K562 (cell line): ENCODE measurements at regions not wholly inside any gene's neighbourhood (a gene's known extent, or its start where the extent isn't known, plus 50 kb on each side); places are given as distances from the start of the nearest gene placed in this dataset.

Source experiments
- ATAC-seq: fragments of 200-7000 bp; cut with Tn5 transposase; 3 replicates; pipeline ENCODE4 v1.9.1; 2020; ENCODE audit warnings: moderate library complexity
- BruUV-seq: library from RNA; stranded (reverse); fragments of 400-500 nt; replicated peaks from 2 replicates; lab custom pipeline; 2021; lab: Mats Ljungman, UMichigan
- CTCF ChIA-PET: fragments of 300-600 bp; formaldehyde crosslinking; extraction: SDS; loops from one replicate; lab custom pipeline; 2021; ENCODE audit warnings: low intra/inter-chr PET ratio; lab: Yijun Ruan, JAX
- POLR2A ChIA-PET: fragments of 300-600, 350-650 bp; sonication (Branson Sonifier 250); formaldehyde crosslinking; extraction: SDS; loops from one replicate; lab custom pipeline; 2021; ENCODE audit warnings: antibody characterized with exemption, inconsistent platforms; lab: Yijun Ruan, JAX
- DNase-seq, 4 experiments: peaks; one replicate each; pipeline versions ENCODE4 v3.0.0 to v3.0.0-alpha.2; 2011 to 2018; ENCODE audit warnings: low spot score in 3 of 4, mixed read lengths in 3 of 4; ENCODE audit errors: extremely low read depth in 1 of 4
- FAIRE-seq: peaks from 2 replicates; lab custom pipeline; 2011; peaks lifted over from hg19 to GRCh38; lab: Jason Lieb, UNC
- H2AFZ ChIP-seq: 2 replicates; pipeline ENCODE4 v1.6.0; 2011; ENCODE audit warnings: low read depth, low read length, control low read depth, inconsistent platforms
- H3K27ac ChIP-seq: fragments of 200-600 bp; 3 replicates; pipeline ENCODE4 v1.8.0; 2011; ENCODE audit warnings: low read depth, mild to moderate bottlenecking, control low read depth, inconsistent platforms, low read length, moderate library complexity, mixed read lengths; ENCODE audit errors: extremely low read depth
- H3K27me3 ChIP-seq, 2 experiments: fragments of 300-600 bp in 1 of 2; 2 replicates in 1 of 2; 3 replicates in 1 of 2; pipeline versions ENCODE4 v1.6.0 to v1.8.0; 2011; ENCODE audit warnings: inconsistent platforms in 2 of 2, low read length in 2 of 2, mild to moderate bottlenecking in 1 of 2, mixed read lengths in 1 of 2, moderate library complexity in 1 of 2; ENCODE audit not compliant: control insufficient read depth in 2 of 2, insufficient read depth in 2 of 2
- H3K36me3 ChIP-seq: fragments of 300-600 bp; 3 replicates; pipeline ENCODE4 v1.8.0; 2011; ENCODE audit warnings: mild to moderate bottlenecking, low read length, inconsistent platforms; ENCODE audit not compliant: control insufficient read depth, insufficient read depth
- H3K4me1 ChIP-seq, 2 experiments: fragments of 200-600 bp in 1 of 2; replicated peaks in 1 of 2; 2 replicates in 1 of 2; 3 replicates in 1 of 2; pipeline versions ENCODE4 v1.5.1 to v1.8.0; 2011; ENCODE audit warnings: inconsistent platforms in 2 of 2, low read length in 2 of 2, mild to moderate bottlenecking in 1 of 2, mixed read lengths in 1 of 2, moderate library complexity in 1 of 2; ENCODE audit not compliant: control insufficient read depth in 2 of 2, insufficient read depth in 2 of 2
- H3K4me2 ChIP-seq: 2 replicates; pipeline ENCODE4 v1.6.1; 2011; ENCODE audit warnings: low read length, control low read depth, inconsistent platforms, mixed read lengths; ENCODE audit not compliant: insufficient read depth
- H3K4me3 ChIP-seq: fragments of 200-600 bp; sonication (generic), shearing (Covaris generic); 2 replicates; pipeline ENCODE4 v1.5.1; 2016; ENCODE audit warnings: control low read depth, inconsistent platforms
- H3K79me2 ChIP-seq: fragments of 200-600 bp; 3 replicates; pipeline ENCODE4 v1.8.0; 2011; ENCODE audit warnings: low read length, inconsistent platforms; ENCODE audit not compliant: control insufficient read depth, insufficient read depth
- H3K9ac ChIP-seq, 2 experiments: 2 replicates each; pipeline versions ENCODE4 v1.6.0 to v1.6.1; 2011; ENCODE audit warnings: low read depth in 2 of 2, low read length in 2 of 2, control low read depth in 1 of 2, inconsistent platforms in 1 of 2, mild to moderate bottlenecking in 1 of 2, mixed read lengths in 1 of 2; ENCODE audit not compliant: insufficient read depth in 1 of 2
- H3K9me1 ChIP-seq: one replicate; pipeline ENCODE4 v1.6.0; 2011; ENCODE audit warnings: inconsistent platforms, mild to moderate bottlenecking, low read length, moderate library complexity; ENCODE audit not compliant: control insufficient read depth, insufficient read depth
- H3K9me3 ChIP-seq: replicated peaks from 2 replicates; pipeline ENCODE4 v1.5.1; 2011; ENCODE audit warnings: low read depth, low read length, inconsistent platforms; ENCODE audit not compliant: control insufficient read depth, insufficient read depth
- H4K20me1 ChIP-seq: replicated peaks from 2 replicates; pipeline ENCODE4 v1.6.1; 2011; ENCODE audit warnings: low read length, inconsistent platforms, mixed read lengths; ENCODE audit not compliant: control insufficient read depth, insufficient read depth
- CBFA2T3 ChIP-seq: fragments of 450-650 bp; IDR thresholded peaks from 2 replicates; pipeline ENCODE4 v1.6.1; 2017
- DDX20 ChIP-seq: fragments of 450-650 bp; IDR thresholded peaks from 2 replicates; pipeline ENCODE4 v1.6.1; 2016; ENCODE audit warnings: missing genetic modification characterization, low read depth, mild to moderate bottlenecking, missing compliant biosample characterization, moderate library complexity
- LCOR ChIP-seq: sonication (generic); formaldehyde crosslinking; IDR thresholded peaks from 2 replicates; pipeline ENCODE4 v1.8.0; 2022; ENCODE audit warnings: mild to moderate bottlenecking, missing genetic modification reagents
- NBN ChIP-seq: fragments of 450-650 bp; IDR thresholded peaks from 2 replicates; pipeline ENCODE4 v1.6.1; 2016; ENCODE audit warnings: low read depth, mild to moderate bottlenecking
- ZNF324 ChIP-seq: fragments of 250-450 bp; sonication (Bioruptor Pico); IDR thresholded peaks from 2 replicates; pipeline ENCODE4 v1.4.0; 2020; ENCODE audit warnings: mild to moderate bottlenecking
- ZSCAN29 ChIP-seq: fragments of 450-650 bp; IDR thresholded peaks from 2 replicates; pipeline ENCODE4 v1.6.1; 2017
- WGBS: fragments of 100-300 bp; shearing (Covaris generic); methylation state at CpG from one replicate; pipeline ENCODE4 v1.1.6; 2016; ENCODE audit warnings: low coverage, mixed read lengths; ENCODE audit not compliant: insufficient coverage; ENCODE audit errors: missing lambda C conversion rate; 5-methylcytosine and 5-hydroxymethylcytosine counted together
- in situ Hi-C: fragments of 300-500 bp; cut with MboI; formaldehyde crosslinking; loops from 4 replicates; pipeline ENCODE4 v1.15.0; 2018; ENCODE audit warnings: inconsistent platforms, mixed read lengths
- intact Hi-C: fragments of 100-400 bp; cut with micrococcal nuclease; formaldehyde crosslinking; loops from 2 replicates; pipeline ENCODE4 v1.14.2; 2022
- TF ChIP-seq, protein P1 (sequence below): fragments of 450-650 bp; IDR thresholded peaks from 2 replicates; pipeline ENCODE4 v1.6.1; 2018; ENCODE audit not compliant: partially characterized antibody
- TF ChIP-seq, protein P2 (sequence below): sonication (generic); formaldehyde crosslinking; IDR thresholded peaks from 2 replicates; pipeline ENCODE4 v1.8.0; 2022; ENCODE audit warnings: mild to moderate bottlenecking, missing genetic modification reagents
- TF ChIP-seq, protein P3 (sequence below): fragments of 450-650 bp; IDR thresholded peaks from 2 replicates; pipeline ENCODE4 v1.6.1; 2016; ENCODE audit warnings: antibody characterized with exemption

GRCh38 chr11:76280882-76281557 lies 74.7 kb upstream of the WNT11 start:
- Histone ChIP-seq H4K20me1 (peaks cover 13% of the 10 kb centered on the region; the same call in 1 of the 2 replicates), H3K4me2 (no peak overlapping the region), H3K36me3 (no peaks in the 10 kb centered on the region), H3K9ac (peak overlapping the region in 1 of 2 experiments; percentile 40; a peak in 1 of 4 replicates), H2AFZ (no peak overlapping the region), H3K4me1 (peaks cover 0 to 21% of the 10 kb centered on the region in 2 experiments; a peak in 2 of 5 replicates), H3K9me3 (no peaks in the 10 kb centered on the region), H3K4me3 (no peak overlapping the region), H3K9me1 (no peaks in the 10 kb centered on the region), H3K79me2 (no peaks in the 10 kb centered on the region), H3K27me3 (peaks cover 44 to 92% of the 10 kb centered on the region in 2 experiments; a peak in 4 of 5 replicates), H3K27ac (no peak overlapping the region)
- intact Hi-C loops (no loop called here), in situ Hi-C loops (no loop called here)
- BruUV-seq, result no TSS peak
- DNase-seq (peak in 1 of 4 experiments; percentile 30), FAIRE-seq (no peak), ATAC-seq (no peak)
- 0% methylated on average over 15 of the region's 15 CpGs for WGBS
- ChIA-PET POLR2A (interaction anchor here (0.6 kb wide), 2 partner anchors 435 to 500 kb away, joined by 3 read pairs; no protein-coding TSS in a partner anchor), CTCF (no interaction called here)
- peak; percentile 30; the same call in 1 of the 2 replicates for TF ChIP-seq CBFA2T3
- TF ChIP-seq, protein P1, sequence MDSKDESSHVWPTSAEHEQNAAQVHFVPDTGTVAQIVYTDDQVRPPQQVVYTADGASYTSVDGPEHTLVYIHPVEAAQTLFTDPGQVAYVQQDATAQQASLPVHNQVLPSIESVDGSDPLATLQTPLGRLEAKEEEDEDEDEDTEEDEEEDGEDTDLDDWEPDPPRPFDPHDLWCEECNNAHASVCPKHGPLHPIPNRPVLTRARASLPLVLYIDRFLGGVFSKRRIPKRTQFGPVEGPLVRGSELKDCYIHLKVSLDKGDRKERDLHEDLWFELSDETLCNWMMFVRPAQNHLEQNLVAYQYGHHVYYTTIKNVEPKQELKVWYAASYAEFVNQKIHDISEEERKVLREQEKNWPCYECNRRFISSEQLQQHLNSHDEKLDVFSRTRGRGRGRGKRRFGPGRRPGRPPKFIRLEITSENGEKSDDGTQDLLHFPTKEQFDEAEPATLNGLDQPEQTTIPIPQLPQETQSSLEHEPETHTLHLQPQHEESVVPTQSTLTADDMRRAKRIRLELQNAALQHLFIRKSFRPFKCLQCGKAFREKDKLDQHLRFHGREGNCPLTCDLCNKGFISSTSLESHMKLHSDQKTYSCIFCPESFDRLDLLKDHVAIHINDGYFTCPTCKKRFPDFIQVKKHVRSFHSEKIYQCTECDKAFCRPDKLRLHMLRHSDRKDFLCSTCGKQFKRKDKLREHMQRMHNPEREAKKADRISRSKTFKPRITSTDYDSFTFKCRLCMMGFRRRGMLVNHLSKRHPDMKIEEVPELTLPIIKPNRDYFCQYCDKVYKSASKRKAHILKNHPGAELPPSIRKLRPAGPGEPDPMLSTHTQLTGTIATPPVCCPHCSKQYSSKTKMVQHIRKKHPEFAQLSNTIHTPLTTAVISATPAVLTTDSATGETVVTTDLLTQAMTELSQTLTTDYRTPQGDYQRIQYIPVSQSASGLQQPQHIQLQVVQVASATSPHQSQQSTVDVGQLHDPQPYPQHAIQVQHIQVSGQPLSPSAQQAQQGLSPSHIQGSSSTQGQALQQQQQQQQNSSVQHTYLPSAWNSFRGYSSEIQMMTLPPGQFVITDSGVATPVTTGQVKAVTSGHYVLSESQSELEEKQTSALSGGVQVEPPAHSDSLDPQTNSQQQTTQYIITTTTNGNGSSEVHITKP, result peak; percentile 72
- no peak for TF ChIP-seq ZNF324 (CRISPR knock-in tag)
- TF ChIP-seq LCOR, result no peak
- TF ChIP-seq NBN, result no peak
- TF ChIP-seq, protein P2, sequence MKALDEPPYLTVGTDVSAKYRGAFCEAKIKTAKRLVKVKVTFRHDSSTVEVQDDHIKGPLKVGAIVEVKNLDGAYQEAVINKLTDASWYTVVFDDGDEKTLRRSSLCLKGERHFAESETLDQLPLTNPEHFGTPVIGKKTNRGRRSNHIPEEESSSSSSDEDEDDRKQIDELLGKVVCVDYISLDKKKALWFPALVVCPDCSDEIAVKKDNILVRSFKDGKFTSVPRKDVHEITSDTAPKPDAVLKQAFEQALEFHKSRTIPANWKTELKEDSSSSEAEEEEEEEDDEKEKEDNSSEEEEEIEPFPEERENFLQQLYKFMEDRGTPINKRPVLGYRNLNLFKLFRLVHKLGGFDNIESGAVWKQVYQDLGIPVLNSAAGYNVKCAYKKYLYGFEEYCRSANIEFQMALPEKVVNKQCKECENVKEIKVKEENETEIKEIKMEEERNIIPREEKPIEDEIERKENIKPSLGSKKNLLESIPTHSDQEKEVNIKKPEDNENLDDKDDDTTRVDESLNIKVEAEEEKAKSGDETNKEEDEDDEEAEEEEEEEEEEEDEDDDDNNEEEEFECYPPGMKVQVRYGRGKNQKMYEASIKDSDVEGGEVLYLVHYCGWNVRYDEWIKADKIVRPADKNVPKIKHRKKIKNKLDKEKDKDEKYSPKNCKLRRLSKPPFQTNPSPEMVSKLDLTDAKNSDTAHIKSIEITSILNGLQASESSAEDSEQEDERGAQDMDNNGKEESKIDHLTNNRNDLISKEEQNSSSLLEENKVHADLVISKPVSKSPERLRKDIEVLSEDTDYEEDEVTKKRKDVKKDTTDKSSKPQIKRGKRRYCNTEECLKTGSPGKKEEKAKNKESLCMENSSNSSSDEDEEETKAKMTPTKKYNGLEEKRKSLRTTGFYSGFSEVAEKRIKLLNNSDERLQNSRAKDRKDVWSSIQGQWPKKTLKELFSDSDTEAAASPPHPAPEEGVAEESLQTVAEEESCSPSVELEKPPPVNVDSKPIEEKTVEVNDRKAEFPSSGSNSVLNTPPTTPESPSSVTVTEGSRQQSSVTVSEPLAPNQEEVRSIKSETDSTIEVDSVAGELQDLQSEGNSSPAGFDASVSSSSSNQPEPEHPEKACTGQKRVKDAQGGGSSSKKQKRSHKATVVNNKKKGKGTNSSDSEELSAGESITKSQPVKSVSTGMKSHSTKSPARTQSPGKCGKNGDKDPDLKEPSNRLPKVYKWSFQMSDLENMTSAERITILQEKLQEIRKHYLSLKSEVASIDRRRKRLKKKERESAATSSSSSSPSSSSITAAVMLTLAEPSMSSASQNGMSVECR (CRISPR knock-in tag), result no peak
- TF ChIP-seq DDX20, result no peak
- no peak for TF ChIP-seq ZSCAN29
- TF ChIP-seq, protein P3, sequence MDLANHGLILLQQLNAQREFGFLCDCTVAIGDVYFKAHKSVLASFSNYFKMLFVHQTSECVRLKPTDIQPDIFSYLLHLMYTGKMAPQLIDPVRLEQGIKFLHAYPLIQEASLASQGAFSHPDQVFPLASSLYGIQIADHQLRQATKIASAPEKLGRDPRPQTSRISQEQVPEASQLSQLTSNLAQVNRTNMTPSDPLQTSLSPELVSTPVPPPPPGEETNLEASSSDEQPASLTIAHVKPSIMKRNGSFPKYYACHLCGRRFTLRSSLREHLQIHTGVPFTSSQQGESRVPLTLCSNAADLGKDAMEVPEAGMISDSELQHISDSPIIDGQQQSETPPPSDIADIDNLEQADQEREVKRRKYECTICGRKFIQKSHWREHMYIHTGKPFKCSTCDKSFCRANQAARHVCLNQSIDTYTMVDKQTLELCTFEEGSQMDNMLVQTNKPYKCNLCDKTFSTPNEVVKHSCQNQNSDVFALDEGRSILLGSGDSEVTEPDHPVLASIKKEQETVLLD, result no peak
